Upper lobe of right lung (tissue), 1 donor: ENCODE measurements at regions not wholly inside any gene's neighbourhood (a gene's known extent, or its start where the extent isn't known, plus 50 kb on each side); places are given as distances from the start of the nearest gene placed in this dataset.

ENCODE experiments used
- ATAC-seq: fragments of 200-7000 bp; cut with Tn5 transposase; one replicate; pipeline ENCODE4 v1.9.1; 2020; ENCODE audit warnings: mild to moderate bottlenecking, moderate library complexity
- DNase-seq: peaks from one replicate; pipeline ENCODE4 v3.0.0-alpha.2; 2020
- H3K27ac ChIP-seq: fragments of 200-600 bp; one replicate; pipeline ENCODE4 v1.8.0; 2022
- H3K27me3 ChIP-seq: fragments of 200-600 bp; one replicate; pipeline ENCODE4 v1.8.0; 2022; ENCODE audit warnings: mild to moderate bottlenecking
- H3K36me3 ChIP-seq: fragments of 200-600 bp; one replicate; pipeline ENCODE4 v1.8.0; 2022
- H3K4me1 ChIP-seq: fragments of 200-600 bp; one replicate; pipeline ENCODE4 v1.8.0; 2022
- H3K4me3 ChIP-seq: fragments of 200-600 bp; one replicate; pipeline ENCODE4 v1.8.0; 2022; ENCODE audit warnings: mild to moderate bottlenecking
- H3K9me3 ChIP-seq: fragments of 200-600 bp; one replicate; pipeline ENCODE4 v1.8.0; 2022
- CTCF ChIP-seq: fragments of 200-600 bp; IDR thresholded peaks from one replicate; pipeline ENCODE4 v1.8.0; 2022; ENCODE audit warnings: antibody characterized with exemption
- intact Hi-C: fragments of 100-400 bp; cut with DNase I; formaldehyde crosslinking; loops from one replicate; pipeline ENCODE4 v1.11.0; 2022
- donor health status: DM: no; HTN: yes; CAD: no; lungs with severe emphysema.

DNA sequence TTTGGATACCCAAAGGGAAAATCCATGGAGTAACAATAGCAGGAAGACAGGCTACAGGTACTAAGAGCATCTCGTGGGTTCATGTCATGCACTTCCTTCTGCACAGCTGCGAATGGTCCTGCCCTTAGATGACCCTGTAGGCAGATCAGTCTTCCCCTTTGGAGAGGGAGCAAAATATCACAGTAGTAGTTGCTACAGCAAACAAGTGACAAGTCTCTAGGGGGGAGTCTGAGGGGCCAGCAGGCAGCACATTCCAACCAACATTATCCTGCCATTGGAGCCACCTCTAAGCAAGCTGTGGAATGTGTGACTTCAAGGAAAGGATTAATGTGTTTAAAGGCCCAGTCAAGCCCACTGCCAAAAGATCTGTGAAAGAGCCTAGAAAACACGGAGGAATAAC, 273.2 kb upstream of the PARD3B start:
- H3K4me1 ChIP-seq: peaks cover 4% of the 10 kb centered on the region
- H3K4me3 ChIP-seq: no peak overlapping the region
- ATAC-seq (no peak), DNase-seq (no peak)
- no peaks in the 10 kb centered on the region for H3K36me3 ChIP-seq
- H3K9me3 ChIP-seq: no peaks in the 10 kb centered on the region
- no peak overlapping the region for H3K27ac ChIP-seq
- no peak for TF ChIP-seq CTCF
- intact Hi-C loops: no loop called here
- no peaks in the 10 kb centered on the region for H3K27me3 ChIP-seq

DNA sequence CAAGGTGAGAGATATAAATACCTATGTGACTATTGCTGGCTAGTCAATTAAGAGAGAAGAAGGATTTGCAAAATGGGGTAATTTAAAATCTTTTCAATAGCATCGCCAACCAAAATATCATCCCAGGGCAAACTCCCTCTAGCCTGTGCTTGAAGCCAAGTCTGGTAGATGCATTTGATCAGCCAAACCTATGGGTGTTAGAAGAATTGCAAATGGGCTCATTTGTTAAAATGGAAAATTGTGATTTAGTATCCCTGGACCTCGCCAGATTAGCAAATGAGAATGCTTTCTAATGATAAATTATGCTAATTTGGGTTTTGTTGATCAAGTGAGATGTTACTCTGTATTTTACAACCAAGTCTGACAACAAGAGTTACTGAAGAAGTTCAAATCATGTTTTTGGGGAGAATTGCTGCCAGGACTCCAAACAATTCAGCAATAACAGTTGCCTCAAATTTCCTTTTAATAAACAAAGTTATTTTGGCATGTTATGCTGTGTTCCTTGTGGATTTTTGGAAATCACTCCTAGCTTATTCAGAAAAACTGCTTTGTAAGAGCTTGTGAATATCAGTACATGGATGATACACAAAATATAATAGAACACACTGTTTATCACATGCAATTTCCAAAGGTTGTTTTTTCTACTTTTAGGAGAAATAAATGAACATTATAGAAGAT, 272.5 kb upstream of the PARD3B start:
- ATAC-seq (no peak), DNase-seq (no peak)
- no peak for TF ChIP-seq CTCF
- Histone ChIP-seq H3K4me1 (peaks cover 4% of the 10 kb centered on the region), H3K27me3 (no peaks in the 10 kb centered on the region), H3K4me3 (no peak overlapping the region), H3K36me3 (no peaks in the 10 kb centered on the region), H3K27ac (no peak overlapping the region), H3K9me3 (no peaks in the 10 kb centered on the region)
- intact Hi-C loops: no loop called here

- Histone ChIP-seq H3K36me3 (no peaks in the 10 kb centered on the region), H3K27me3 (no peaks in the 10 kb centered on the region), H3K27ac (no peak overlapping the region), H3K9me3 (no peaks in the 10 kb centered on the region), H3K4me3 (no peak overlapping the region), H3K4me1 (peaks cover 4% of the 10 kb centered on the region)
- DNase-seq (no peak), ATAC-seq (no peak)
- no peak for TF ChIP-seq CTCF
- intact Hi-C loops: no loop called here
These were observed 270.8 kb upstream of the PARD3B start for GRCh38 chr2:204274429-204274828.

GRCh38 chr2:204274991-204275390, 270.3 kb upstream of the PARD3B start:
- DNase-seq (no peak), ATAC-seq (no peak)
- H3K36me3 ChIP-seq: no peaks in the 10 kb centered on the region
- H3K27ac ChIP-seq: no peak overlapping the region
- H3K27me3 ChIP-seq: no peaks in the 10 kb centered on the region
- TF ChIP-seq CTCF: no peak
- intact Hi-C loops: no loop called here
- peaks cover 4% of the 10 kb centered on the region for H3K4me1 ChIP-seq
- no peak overlapping the region for H3K4me3 ChIP-seq
- no peaks in the 10 kb centered on the region for H3K9me3 ChIP-seq

- Histone ChIP-seq H3K4me3 (no peak overlapping the region), H3K27me3 (no peaks in the 10 kb centered on the region), H3K4me1 (peaks cover 4% of the 10 kb centered on the region), H3K9me3 (no peaks in the 10 kb centered on the region), H3K27ac (no peak overlapping the region), H3K36me3 (no peaks in the 10 kb centered on the region)
- DNase-seq (no peak), ATAC-seq (no peak)
- no peak for TF ChIP-seq CTCF
- intact Hi-C loops: no loop called here
These were observed 268.0 kb upstream of the PARD3B start for GRCh38 chr2:204277226-204277625.

DNA sequence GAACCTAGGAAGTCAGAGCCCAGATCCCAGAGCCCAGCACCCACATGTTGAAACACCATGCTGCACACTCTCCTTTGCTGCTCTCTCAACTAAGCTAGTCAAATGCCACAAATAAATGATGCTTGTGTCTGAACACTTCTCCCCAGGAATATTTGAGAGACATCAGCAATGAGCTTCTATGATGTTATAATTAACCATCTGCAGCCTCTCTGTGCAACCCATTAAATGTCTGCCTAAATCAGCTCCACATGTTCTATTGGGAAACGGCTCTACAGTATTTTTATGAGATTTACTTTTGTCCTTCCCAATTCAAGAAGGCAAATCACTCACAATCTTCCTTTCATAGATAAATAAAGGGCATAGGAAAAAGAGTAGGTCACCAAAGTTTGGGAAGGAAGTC, 266.8 kb upstream of the PARD3B start:
- TF ChIP-seq CTCF: no peak
- Histone ChIP-seq H3K27ac (no peak overlapping the region), H3K9me3 (no peaks in the 10 kb centered on the region), H3K4me1 (peaks cover 4% of the 10 kb centered on the region), H3K27me3 (no peaks in the 10 kb centered on the region), H3K36me3 (no peaks in the 10 kb centered on the region), H3K4me3 (no peak overlapping the region)
- DNase-seq: no peak
- intact Hi-C loops: no loop called here
- no peak for ATAC-seq
